ENCODE measurements at regions not wholly inside any gene's neighbourhood (a gene's known extent, or its start where the extent isn't known, plus 50 kb on each side); places are given as distances from the start of the nearest gene placed in this dataset.
A peak's percentile ranks its signal among the peaks of the same experiment; 100 is the strongest.

- Histone ChIP-seq H3K4me3 (ENCODE audit: control extremely low read depth in 1 of 5, extremely low read depth in 1 of 5, insufficient read depth in 1 of 5, low read depth in 2 of 5, low read length in 4 of 5) (peak overlapping the region in 1 of 5 experiments; percentile 44), H3K36me3 (replicated peaks in 1 of 2; ENCODE audit: control extremely low read depth in 1 of 2, control insufficient read depth in 1 of 2, extremely low read depth in 1 of 2, insufficient read depth in 2 of 2, low read length in 1 of 2) (peaks cover 0 to 8% of the 10 kb centered on the region in 2 experiments), H3K79me2 (ENCODE audit: control insufficient read depth, insufficient read depth, low read length) (peaks cover 37% of the 10 kb centered on the region), H3K9ac (ENCODE audit: low read length) (peak overlapping the region; percentile 44), H3K4me2 (replicated peaks; ENCODE audit: low read depth, low read length, poor library complexity, severe bottlenecking) (peak overlapping the region; percentile 79), H3K4me1 (ENCODE audit: control insufficient read depth in 2 of 2, insufficient read depth in 2 of 2, low read length in 2 of 2) (peaks cover 94 to 98% of the 10 kb centered on the region in 2 donors), H3K9me3 (ENCODE audit: control extremely low read depth in 1 of 3, control insufficient read depth in 2 of 3, insufficient read depth in 1 of 3, low read length in 2 of 3) (peaks cover 0 to 4% (median 0%) of the 10 kb centered on the region in 3 donors), H2AFZ (ENCODE audit: insufficient read depth, low read depth, low read length, poor library complexity, severe bottlenecking) (peak overlapping the region; percentile 39), H4K20me1 (ENCODE audit: control insufficient read depth, insufficient read depth, low read length, poor library complexity, severe bottlenecking) (no peaks in the 10 kb centered on the region), H3K27ac (ENCODE audit: low read length in 2 of 2) (peak overlapping the region; percentile 95 to 97), H3K27me3 (replicated peaks in 1 of 4; ENCODE audit: control extremely low read depth in 1 of 4, control insufficient read depth in 3 of 4, insufficient read depth in 4 of 4, low read length in 3 of 4) (no peaks in the 10 kb centered on the region)
- Mint-ChIP-seq H3K27ac (peak overlapping the region; percentile 94), H3K4me1 (peaks cover 94% of the 10 kb centered on the region), H3K27me3 (no peaks in the 10 kb centered on the region), H3K9me3 (ENCODE audit: insufficient read depth) (no peaks in the 10 kb centered on the region), H3K4me3 (peak overlapping the region; percentile 75)
- WGBS (ENCODE audit: insufficient coverage), result no CpG with 5 or more reads among the region's 4 CpGs
- CTCF ChIA-PET, result interaction anchor here (0.9 to 7.4 kb wide), 11 partner anchors 13 to 149 kb away, joined by 3 to 64 read pairs (median 8); partner anchors contain the start of gene RALGPS2
- no peak for TF ChIP-seq EZH2 (IDR thresholded peaks at IDR 0.05; ENCODE audit: borderline replicate concordance, insufficient read depth, low read depth, low read length, poor library complexity, severe bottlenecking)
- DNase-seq (peak; percentile 49), ATAC-seq (ENCODE audit: low read depth) (no peak)
- intact Hi-C loops (cut with micrococcal nuclease), result no loop called here
- POLR2A ChIA-PET, result interaction anchor here (0.5 to 4.6 kb wide), 8 partner anchors 20 to 148 kb away, joined by 3 to 62 read pairs (median 12); partner anchors contain the start of gene RALGPS2
These were observed 65.0 kb downstream of the TEX35 start for GRCh38 chr1:178577882-178578281.

DNA sequence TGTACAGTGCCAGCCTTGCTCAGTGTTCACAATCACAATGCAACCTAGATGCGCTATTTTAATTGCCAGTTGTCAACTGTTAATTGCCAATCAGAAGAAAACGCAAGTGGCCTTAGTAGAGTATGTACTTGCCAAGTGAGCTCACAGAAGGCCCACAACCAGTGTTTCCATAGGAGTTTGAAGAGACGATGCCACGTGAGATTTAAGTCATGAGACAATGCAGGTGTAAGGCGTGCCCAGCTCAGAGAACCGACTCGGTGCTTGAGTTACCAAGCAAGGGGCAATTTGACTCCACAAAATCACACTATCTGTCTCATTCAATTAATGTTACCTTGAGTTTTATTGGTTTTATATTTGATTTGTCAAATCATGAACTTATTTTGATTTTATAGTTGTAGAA is 65.6 kb downstream of the TEX35 start:
- Histone ChIP-seq H2AFZ (ENCODE audit: insufficient read depth, low read depth, low read length, poor library complexity, severe bottlenecking) (no peak overlapping the region), H3K79me2 (ENCODE audit: control insufficient read depth, insufficient read depth, low read length) (peaks cover 37% of the 10 kb centered on the region), H3K27ac (ENCODE audit: low read length in 2 of 2) (peak overlapping the region; percentile 95 to 97), H3K27me3 (replicated peaks in 1 of 4; ENCODE audit: control extremely low read depth in 1 of 4, control insufficient read depth in 3 of 4, insufficient read depth in 4 of 4, low read length in 3 of 4) (no peaks in the 10 kb centered on the region), H3K36me3 (replicated peaks in 1 of 2; ENCODE audit: control extremely low read depth in 1 of 2, control insufficient read depth in 1 of 2, extremely low read depth in 1 of 2, insufficient read depth in 2 of 2, low read length in 1 of 2) (peaks cover 0 to 2% of the 10 kb centered on the region in 2 experiments), H4K20me1 (ENCODE audit: control insufficient read depth, insufficient read depth, low read length, poor library complexity, severe bottlenecking) (no peaks in the 10 kb centered on the region), H3K4me2 (replicated peaks; ENCODE audit: low read depth, low read length, poor library complexity, severe bottlenecking) (peak overlapping the region; percentile 79), H3K4me1 (ENCODE audit: control insufficient read depth in 2 of 2, insufficient read depth in 2 of 2, low read length in 2 of 2) (peaks cover 94 to 98% of the 10 kb centered on the region in 2 donors), H3K9me3 (ENCODE audit: control extremely low read depth in 1 of 3, control insufficient read depth in 2 of 3, insufficient read depth in 1 of 3, low read length in 2 of 3) (peaks cover 0 to 4% (median 0%) of the 10 kb centered on the region in 3 donors), H3K9ac (ENCODE audit: low read length) (peak overlapping the region; percentile 44), H3K4me3 (ENCODE audit: control extremely low read depth in 1 of 5, extremely low read depth in 1 of 5, insufficient read depth in 1 of 5, low read depth in 2 of 5, low read length in 4 of 5) (peak overlapping the region in 1 of 5 experiments; percentile 44)
- intact Hi-C loops (cut with micrococcal nuclease), result no loop called here
- WGBS (ENCODE audit: insufficient coverage), result 48% methylated on average over 3 of the region's 7 CpGs
- POLR2A ChIA-PET, result interaction anchor here (0.5 to 4.6 kb wide), 9 partner anchors 19 to 257 kb away, joined by 3 to 62 read pairs (median 4); partner anchors contain the start of gene RALGPS2
- Mint-ChIP-seq H3K4me3 (peak overlapping the region; percentile 83), H3K27ac (peak overlapping the region; percentile 95), H3K27me3 (no peaks in the 10 kb centered on the region), H3K4me1 (peaks cover 94% of the 10 kb centered on the region), H3K9me3 (ENCODE audit: insufficient read depth) (no peaks in the 10 kb centered on the region)
- peak; percentile 10 for ATAC-seq (ENCODE audit: low read depth)
- TF ChIP-seq EZH2 (IDR thresholded peaks at IDR 0.05; ENCODE audit: borderline replicate concordance, insufficient read depth, low read depth, low read length, poor library complexity, severe bottlenecking), result no peak
- TF ChIP-seq, protein P1, sequence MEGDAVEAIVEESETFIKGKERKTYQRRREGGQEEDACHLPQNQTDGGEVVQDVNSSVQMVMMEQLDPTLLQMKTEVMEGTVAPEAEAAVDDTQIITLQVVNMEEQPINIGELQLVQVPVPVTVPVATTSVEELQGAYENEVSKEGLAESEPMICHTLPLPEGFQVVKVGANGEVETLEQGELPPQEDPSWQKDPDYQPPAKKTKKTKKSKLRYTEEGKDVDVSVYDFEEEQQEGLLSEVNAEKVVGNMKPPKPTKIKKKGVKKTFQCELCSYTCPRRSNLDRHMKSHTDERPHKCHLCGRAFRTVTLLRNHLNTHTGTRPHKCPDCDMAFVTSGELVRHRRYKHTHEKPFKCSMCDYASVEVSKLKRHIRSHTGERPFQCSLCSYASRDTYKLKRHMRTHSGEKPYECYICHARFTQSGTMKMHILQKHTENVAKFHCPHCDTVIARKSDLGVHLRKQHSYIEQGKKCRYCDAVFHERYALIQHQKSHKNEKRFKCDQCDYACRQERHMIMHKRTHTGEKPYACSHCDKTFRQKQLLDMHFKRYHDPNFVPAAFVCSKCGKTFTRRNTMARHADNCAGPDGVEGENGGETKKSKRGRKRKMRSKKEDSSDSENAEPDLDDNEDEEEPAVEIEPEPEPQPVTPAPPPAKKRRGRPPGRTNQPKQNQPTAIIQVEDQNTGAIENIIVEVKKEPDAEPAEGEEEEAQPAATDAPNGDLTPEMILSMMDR (IDR thresholded peaks at IDR 0.05), result no peak
- peak; percentile 83 for DNase-seq
- CTCF ChIA-PET, result interaction anchor here (1.1 to 7.4 kb wide), 13 partner anchors 12 to 148 kb away, joined by 3 to 64 read pairs (median 6); partner anchors contain the start of gene RALGPS2
